Progenitor cell of endocrine pancreas (in vitro differentiated cells): ENCODE measurements at regions not wholly inside any gene's neighbourhood (a gene's known extent, or its start where the extent isn't known, plus 50 kb on each side); places are given as distances from the start of the nearest gene placed in this dataset.

Experiments used
- DNase-seq: peaks from one replicate; pipeline ENCODE4 v3.0.0; 2021; ENCODE audit warnings: low spot score; ENCODE audit not compliant: unreplicated experiment
- H3K27ac Mint-ChIP-seq: 2 replicates; pipeline ENCODE4 v1.8.0; 2021; ENCODE audit warnings: mild to moderate bottlenecking, moderate library complexity, mixed read lengths
- H3K27me3 Mint-ChIP-seq: 2 replicates; pipeline ENCODE4 v1.8.0; 2021; ENCODE audit warnings: mixed read lengths
- H3K36me3 Mint-ChIP-seq: 2 replicates; pipeline ENCODE4 v1.8.0; 2022; ENCODE audit warnings: mixed read lengths; ENCODE audit not compliant: insufficient read depth
- H3K4me1 Mint-ChIP-seq: 2 replicates; pipeline ENCODE4 v1.8.0; 2021; ENCODE audit warnings: low read depth, mixed read lengths
- H3K4me3 Mint-ChIP-seq: 2 replicates; pipeline ENCODE4 v1.8.0; 2021; ENCODE audit warnings: low read depth, mild to moderate bottlenecking, moderate library complexity, mixed read lengths
- H3K9me3 Mint-ChIP-seq: 2 replicates; pipeline ENCODE4 v1.8.0; 2021; ENCODE audit warnings: low read depth, mixed read lengths
- TF ChIP-seq, protein P1 (sequence below): fragments of 200-600 bp; sonication (generic); IDR thresholded peaks from one replicate; pipeline ENCODE4 v1.5.0; 2021; ENCODE audit warnings: antibody characterized with exemption, mild to moderate bottlenecking; ENCODE audit not compliant: unreplicated experiment

DNA sequence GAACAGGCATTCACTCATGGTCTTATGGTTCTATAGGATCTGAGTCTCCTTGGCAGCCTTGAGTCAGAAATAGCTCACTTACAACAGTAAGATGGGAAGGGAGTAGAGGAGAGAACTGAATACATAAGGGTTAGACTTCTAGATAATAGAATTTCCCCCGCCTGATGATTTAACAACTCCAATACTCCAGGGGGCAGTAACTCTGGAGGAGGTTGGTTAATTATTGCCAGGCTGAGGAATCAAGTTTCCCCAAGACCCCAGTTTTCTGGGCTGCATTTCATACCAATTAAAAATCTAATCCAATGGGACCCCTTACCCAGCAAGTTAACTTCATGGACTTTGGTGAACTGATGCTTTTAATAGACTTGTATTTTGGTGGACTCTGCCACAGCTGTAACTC is 94.2 kb upstream of the MOCS1 start:
- peaks cover 13% of the 10 kb centered on the region for H3K27me3 Mint-ChIP-seq
- no peak overlapping the region for H3K4me3 Mint-ChIP-seq
- no peaks in the 10 kb centered on the region for H3K9me3 Mint-ChIP-seq
- H3K36me3 Mint-ChIP-seq: no peaks in the 10 kb centered on the region
- TF ChIP-seq, protein P1, sequence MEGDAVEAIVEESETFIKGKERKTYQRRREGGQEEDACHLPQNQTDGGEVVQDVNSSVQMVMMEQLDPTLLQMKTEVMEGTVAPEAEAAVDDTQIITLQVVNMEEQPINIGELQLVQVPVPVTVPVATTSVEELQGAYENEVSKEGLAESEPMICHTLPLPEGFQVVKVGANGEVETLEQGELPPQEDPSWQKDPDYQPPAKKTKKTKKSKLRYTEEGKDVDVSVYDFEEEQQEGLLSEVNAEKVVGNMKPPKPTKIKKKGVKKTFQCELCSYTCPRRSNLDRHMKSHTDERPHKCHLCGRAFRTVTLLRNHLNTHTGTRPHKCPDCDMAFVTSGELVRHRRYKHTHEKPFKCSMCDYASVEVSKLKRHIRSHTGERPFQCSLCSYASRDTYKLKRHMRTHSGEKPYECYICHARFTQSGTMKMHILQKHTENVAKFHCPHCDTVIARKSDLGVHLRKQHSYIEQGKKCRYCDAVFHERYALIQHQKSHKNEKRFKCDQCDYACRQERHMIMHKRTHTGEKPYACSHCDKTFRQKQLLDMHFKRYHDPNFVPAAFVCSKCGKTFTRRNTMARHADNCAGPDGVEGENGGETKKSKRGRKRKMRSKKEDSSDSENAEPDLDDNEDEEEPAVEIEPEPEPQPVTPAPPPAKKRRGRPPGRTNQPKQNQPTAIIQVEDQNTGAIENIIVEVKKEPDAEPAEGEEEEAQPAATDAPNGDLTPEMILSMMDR: peak; percentile 9
- no peak for DNase-seq
- no peak overlapping the region for H3K27ac Mint-ChIP-seq
- H3K4me1 Mint-ChIP-seq: no peaks in the 10 kb centered on the region

DNA sequence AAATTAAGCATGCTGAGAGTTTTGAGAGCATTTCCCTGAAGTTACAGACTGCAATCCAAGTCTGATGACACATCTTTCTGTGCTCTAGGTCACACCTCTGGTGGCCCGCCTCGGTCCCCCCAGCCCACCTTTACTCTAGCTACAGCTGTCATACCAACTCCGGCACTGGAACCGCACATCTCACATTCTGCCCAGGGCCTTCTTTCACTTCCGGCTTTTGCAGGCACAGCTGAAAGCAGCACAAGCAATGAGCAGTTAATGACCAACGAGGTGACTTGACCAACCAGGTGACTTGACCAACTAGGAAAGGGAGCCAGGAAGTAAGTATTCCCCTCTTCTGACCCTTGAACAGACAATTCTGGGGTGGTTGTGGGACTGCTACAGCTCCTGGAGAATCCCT is 88.6 kb upstream of the MOCS1 start:
- H3K4me3 Mint-ChIP-seq: no peak overlapping the region
- TF ChIP-seq, protein P1: no peak
- peaks cover 10% of the 10 kb centered on the region for H3K9me3 Mint-ChIP-seq
- no peak overlapping the region for H3K27ac Mint-ChIP-seq
- H3K4me1 Mint-ChIP-seq: peaks cover 5% of the 10 kb centered on the region
- no peaks in the 10 kb centered on the region for H3K36me3 Mint-ChIP-seq
- peaks cover 19% of the 10 kb centered on the region for H3K27me3 Mint-ChIP-seq
- no peak for DNase-seq

DNA sequence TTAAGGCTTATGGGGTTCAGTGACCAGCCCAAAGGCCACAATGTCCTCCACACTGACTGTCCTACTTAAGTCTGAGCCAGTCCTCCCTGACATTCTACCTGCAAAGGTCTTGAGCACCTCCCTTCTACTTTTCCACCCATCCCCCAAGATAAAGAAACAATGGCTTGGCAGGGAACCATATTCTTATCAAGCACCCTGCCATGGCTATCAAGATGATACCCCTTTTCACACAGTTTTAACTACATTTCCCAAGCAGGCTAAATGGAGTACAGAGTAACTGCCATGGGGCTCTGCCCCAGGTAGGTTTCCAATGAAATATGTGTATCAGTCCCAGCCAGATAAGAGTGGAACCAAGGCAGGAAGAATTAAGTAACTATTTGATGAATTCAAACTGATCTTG is 85.9 kb upstream of the MOCS1 start:
- H3K36me3 Mint-ChIP-seq: no peaks in the 10 kb centered on the region
- peaks cover 14% of the 10 kb centered on the region for H3K27me3 Mint-ChIP-seq
- no peak overlapping the region for H3K27ac Mint-ChIP-seq
- peaks cover 5% of the 10 kb centered on the region for H3K4me1 Mint-ChIP-seq
- H3K9me3 Mint-ChIP-seq: peaks cover 17% of the 10 kb centered on the region
- no peak overlapping the region for H3K4me3 Mint-ChIP-seq
- DNase-seq: no peak
- TF ChIP-seq, protein P1: no peak

DNA sequence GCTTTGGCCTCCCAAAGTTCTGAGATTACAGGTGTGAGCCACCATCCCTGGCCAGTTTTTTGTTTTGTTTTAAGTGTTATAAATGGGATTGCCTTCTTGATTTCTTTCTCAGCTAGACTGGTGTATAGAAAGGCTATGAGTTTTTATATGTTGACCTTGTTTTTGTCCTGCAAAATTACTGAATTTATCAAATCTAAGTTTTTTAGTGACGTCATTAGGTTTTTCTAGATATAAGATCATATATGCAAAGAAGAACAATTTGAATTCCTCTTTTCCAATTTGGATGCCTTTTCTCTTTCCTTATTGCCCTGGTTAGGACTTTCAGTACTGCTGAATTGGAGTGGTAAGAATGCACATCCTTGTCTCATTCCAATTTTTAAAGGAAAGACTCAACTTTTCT is 81.3 kb upstream of the MOCS1 start:
- Mint-ChIP-seq H3K4me1 (peaks cover 4% of the 10 kb centered on the region), H3K36me3 (no peaks in the 10 kb centered on the region), H3K27me3 (peaks cover 11% of the 10 kb centered on the region), H3K9me3 (peaks cover 17% of the 10 kb centered on the region), H3K4me3 (no peak overlapping the region), H3K27ac (no peak overlapping the region)
- DNase-seq: no peak
- TF ChIP-seq, protein P1: no peak

DNA sequence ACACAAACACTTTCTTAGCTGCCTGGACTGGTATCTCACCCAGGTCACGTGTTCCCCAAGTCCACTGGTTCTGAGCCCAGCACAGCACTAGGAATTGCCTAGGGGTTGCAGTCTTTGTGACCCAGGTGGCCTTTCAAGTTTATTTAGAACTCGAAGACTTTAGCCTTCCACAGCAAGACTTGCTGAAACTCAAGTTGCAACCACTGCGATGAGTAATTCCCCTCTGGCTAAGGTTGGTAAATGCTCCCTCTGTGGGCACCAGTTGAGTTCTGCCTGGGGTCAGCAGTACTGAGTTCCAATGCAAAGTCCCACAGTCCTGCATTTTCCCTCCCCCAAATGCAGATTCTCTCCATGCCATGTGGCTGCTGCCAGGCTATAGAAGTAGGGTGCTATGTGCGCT is 77.6 kb upstream of the MOCS1 start:
- peaks cover 19% of the 10 kb centered on the region for H3K27me3 Mint-ChIP-seq
- TF ChIP-seq, protein P1: no peak
- H3K4me3 Mint-ChIP-seq: no peak overlapping the region
- H3K9me3 Mint-ChIP-seq: peaks cover 18% of the 10 kb centered on the region
- no peak overlapping the region for H3K27ac Mint-ChIP-seq
- no peaks in the 10 kb centered on the region for H3K36me3 Mint-ChIP-seq
- DNase-seq: no peak
- no peaks in the 10 kb centered on the region for H3K4me1 Mint-ChIP-seq
